Mesothelial cell of epicardium (in vitro differentiated cells): ENCODE measurements at regions not wholly inside any gene's neighbourhood (a gene's known extent, or its start where the extent isn't known, plus 50 kb on each side); places are given as distances from the start of the nearest gene placed in this dataset.

Source experiments
- DNase-seq, 2 experiments: peaks; one replicate each; pipeline ENCODE4 v3.0.0; 2021; ENCODE audit warnings: low spot score in 2 of 2; ENCODE audit not compliant: unreplicated experiment in 2 of 2
- H3K27ac Mint-ChIP-seq: 2 replicates; pipeline ENCODE4 v1.8.0; 2021; ENCODE audit warnings: mixed read lengths
- H3K27me3 Mint-ChIP-seq: 2 replicates; pipeline ENCODE4 v1.8.0; 2021; ENCODE audit warnings: low read depth, mixed read lengths
- H3K36me3 Mint-ChIP-seq: 2 replicates; pipeline ENCODE4 v1.8.0; 2021; ENCODE audit warnings: mixed read lengths
- H3K4me1 Mint-ChIP-seq: 2 replicates; pipeline ENCODE4 v1.8.0; 2021; ENCODE audit warnings: mixed read lengths
- H3K4me3 Mint-ChIP-seq: 2 replicates; pipeline ENCODE4 v1.8.0; 2021; ENCODE audit warnings: mild to moderate bottlenecking, moderate library complexity, mixed read lengths
- H3K9me3 Mint-ChIP-seq: 2 replicates; pipeline ENCODE4 v1.8.0; 2021; ENCODE audit warnings: mixed read lengths
- CTCF ChIP-seq: fragments of 200-600 bp; sonication (generic); IDR thresholded peaks from one replicate; pipeline ENCODE4 v1.5.0; 2021; ENCODE audit warnings: antibody characterized with exemption; ENCODE audit not compliant: unreplicated experiment

- Mint-ChIP-seq H3K4me3 (no peak overlapping the region), H3K4me1 (peaks cover 23% of the 10 kb centered on the region), H3K27me3 (no peaks in the 10 kb centered on the region), H3K36me3 (no peaks in the 10 kb centered on the region), H3K27ac (no peak overlapping the region), H3K9me3 (no peaks in the 10 kb centered on the region)
- TF ChIP-seq CTCF: no peak
- DNase-seq: no peak
Observed at GRCh38 chr1:96536581-96536980, 185.0 kb upstream of the PTBP2 start.

- no peak overlapping the region for H3K4me3 Mint-ChIP-seq
- peaks cover 23% of the 10 kb centered on the region for H3K4me1 Mint-ChIP-seq
- H3K36me3 Mint-ChIP-seq: no peaks in the 10 kb centered on the region
- no peaks in the 10 kb centered on the region for H3K9me3 Mint-ChIP-seq
- H3K27me3 Mint-ChIP-seq: no peaks in the 10 kb centered on the region
- TF ChIP-seq CTCF: no peak
- peak overlapping the region; percentile 78 for H3K27ac Mint-ChIP-seq
- DNase-seq: no peak
Observed at GRCh38 chr1:96538111-96538641, 183.4 kb upstream of the PTBP2 start.

DNA sequence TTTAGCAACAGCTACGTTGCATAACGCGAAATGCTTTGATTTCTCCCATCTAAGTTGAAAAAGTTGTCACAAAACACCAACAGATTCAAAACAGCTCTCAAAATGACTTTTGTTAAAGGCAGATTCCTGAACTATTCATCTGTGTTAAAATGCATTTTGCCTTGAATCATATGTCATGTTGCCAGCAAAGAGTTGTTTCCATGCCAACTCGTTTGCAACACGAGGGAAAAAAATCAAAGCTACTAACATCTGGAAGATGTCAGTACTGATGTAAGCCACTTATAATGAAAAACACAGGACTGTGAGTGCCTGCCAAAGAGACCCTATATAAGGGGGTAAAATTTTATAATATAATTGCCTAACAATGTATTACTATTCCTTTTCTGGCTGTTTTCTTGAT, 182.7 kb upstream of the PTBP2 start:
- no peak for DNase-seq
- H3K4me3 Mint-ChIP-seq: no peak overlapping the region
- no peaks in the 10 kb centered on the region for H3K9me3 Mint-ChIP-seq
- peaks cover 23% of the 10 kb centered on the region for H3K4me1 Mint-ChIP-seq
- TF ChIP-seq CTCF: no peak
- H3K27me3 Mint-ChIP-seq: no peaks in the 10 kb centered on the region
- H3K36me3 Mint-ChIP-seq: no peaks in the 10 kb centered on the region
- H3K27ac Mint-ChIP-seq: peak overlapping the region; percentile 78

GRCh38 chr1:96541491-96541890, 180.1 kb upstream of the PTBP2 start:
- H3K4me1 Mint-ChIP-seq: peaks cover 21% of the 10 kb centered on the region

GRCh38 chr1:96544051-96544830, 177.3 kb upstream of the PTBP2 start:
- Mint-ChIP-seq H3K4me1 (peaks cover 10% of the 10 kb centered on the region), H3K27me3 (no peaks in the 10 kb centered on the region), H3K27ac (no peak overlapping the region), H3K4me3 (no peak overlapping the region), H3K36me3 (no peaks in the 10 kb centered on the region), H3K9me3 (no peaks in the 10 kb centered on the region)
- DNase-seq: no peak
- TF ChIP-seq CTCF: no peak

More at GRCh38 chr1:96541491-96541890, 180.1 kb upstream of the PTBP2 start:
- Mint-ChIP-seq H3K27ac (no peak overlapping the region), H3K9me3 (no peaks in the 10 kb centered on the region), H3K4me3 (no peak overlapping the region), H3K36me3 (no peaks in the 10 kb centered on the region), H3K27me3 (no peaks in the 10 kb centered on the region)
- TF ChIP-seq CTCF: no peak
- no peak for DNase-seq
